GM10266 (cell line): ENCODE measurements at regions not wholly inside any gene's neighbourhood (a gene's known extent, or its start where the extent isn't known, plus 50 kb on each side); places are given as distances from the start of the nearest gene placed in this dataset.
A peak's percentile ranks its signal among the peaks of the same experiment; 100 is the strongest.

Experiments
- DNase-seq: peaks from one replicate; pipeline ENCODE4 v3.0.0; 2012; ENCODE audit errors: extremely low spot score
- CTCF ChIP-seq: IDR thresholded peaks from 2 replicates; pipeline ENCODE4 v1.5.1; 2012; ENCODE audit warnings: mild to moderate bottlenecking, low read depth; ENCODE audit not compliant: control insufficient read depth, insufficient read depth; ENCODE audit errors: missing control alignments

GRCh38 chr1:106700211-106700610 lies 356.3 kb upstream of the PRMT6 start:
- no peak for DNase-seq
- no peak for TF ChIP-seq CTCF

- TF ChIP-seq CTCF, result no peak
- no peak for DNase-seq
These were observed 350.5 kb upstream of the PRMT6 start for GRCh38 chr1:106705971-106706370.

GRCh38 chr1:106717591-106717990 lies 338.9 kb upstream of the PRMT6 start:
- no peak for TF ChIP-seq CTCF
- DNase-seq, result no peak

GRCh38 chr1:106721790-106722189 lies 334.7 kb upstream of the PRMT6 start:
- DNase-seq, result no peak
- TF ChIP-seq CTCF, result no peak

GRCh38 chr1:106722466-106722865 lies 334.0 kb upstream of the PRMT6 start:
- DNase-seq, result no peak
- no peak for TF ChIP-seq CTCF

- TF ChIP-seq CTCF, result no peak
- peak; percentile 8 for DNase-seq
These were observed 329.3 kb upstream of the PRMT6 start for GRCh38 chr1:106727171-106727570.

GRCh38 chr1:106746448-106747085 lies 309.9 kb upstream of the PRMT6 start:
- no peak for TF ChIP-seq CTCF
- no peak for DNase-seq
